NT2/D1 (cell line): ENCODE measurements at regions not wholly inside any gene's neighbourhood (a gene's known extent, or its start where the extent isn't known, plus 50 kb on each side); places are given as distances from the start of the nearest gene placed in this dataset.

Experiments used
- SUZ12 ChIP-seq: IDR thresholded peaks from 2 replicates; pipeline ENCODE4 v1.6.1; 2011; ENCODE audit not compliant: insufficient read length, insufficient read depth; ENCODE audit errors: extremely low read depth
- YY1 ChIP-seq: IDR thresholded peaks from 2 replicates; pipeline ENCODE4 v1.6.1; 2011; ENCODE audit not compliant: insufficient read length, insufficient read depth
- ZNF274 ChIP-seq: IDR thresholded peaks from 2 replicates; pipeline ENCODE4 v1.6.1; 2011; ENCODE audit warnings: mild to moderate bottlenecking, low read depth, low read length

DNA sequence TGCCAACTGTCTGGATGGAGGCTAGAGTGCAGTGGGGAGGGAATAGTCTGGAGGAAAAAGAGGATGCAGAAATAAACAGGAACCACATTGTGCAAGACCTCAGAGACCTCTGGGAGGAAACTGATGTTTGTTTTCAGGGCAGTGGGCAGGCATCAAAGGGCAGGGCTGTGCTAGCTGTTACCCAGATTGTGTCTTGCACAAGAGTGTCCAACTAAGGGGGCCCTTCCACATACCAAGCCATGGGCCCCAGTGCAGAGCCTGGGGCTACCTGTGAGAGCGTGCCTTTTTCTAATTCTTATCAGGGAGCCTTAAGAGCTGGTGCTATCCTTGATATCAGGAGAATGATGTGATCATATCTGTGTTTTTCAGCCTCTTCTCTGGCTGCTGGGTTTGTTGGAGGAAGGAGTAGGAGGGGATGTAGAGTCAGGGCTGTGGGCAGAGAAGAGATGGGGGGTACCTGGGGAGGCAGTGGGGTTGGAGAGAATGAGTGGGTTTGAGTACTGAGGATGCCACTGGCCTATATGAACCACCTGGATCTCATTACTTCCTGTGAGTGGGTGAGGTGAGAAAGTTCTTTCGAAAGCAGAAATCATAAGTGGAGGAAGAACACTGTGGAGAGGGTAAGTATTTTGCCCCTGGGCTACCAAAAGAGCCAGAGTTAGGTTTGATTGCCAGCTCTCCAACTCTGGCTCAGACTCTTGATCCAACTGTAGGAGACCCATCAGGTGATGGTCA lies 259.2 kb upstream of the CRY1 start:
- TF ChIP-seq SUZ12 (no peak), YY1 (no peak), ZNF274 (no peak)
